ENCODE measurements at regions not wholly inside any gene's neighbourhood (a gene's known extent, or its start where the extent isn't known, plus 50 kb on each side); places are given as distances from the start of the nearest gene placed in this dataset.

DNA sequence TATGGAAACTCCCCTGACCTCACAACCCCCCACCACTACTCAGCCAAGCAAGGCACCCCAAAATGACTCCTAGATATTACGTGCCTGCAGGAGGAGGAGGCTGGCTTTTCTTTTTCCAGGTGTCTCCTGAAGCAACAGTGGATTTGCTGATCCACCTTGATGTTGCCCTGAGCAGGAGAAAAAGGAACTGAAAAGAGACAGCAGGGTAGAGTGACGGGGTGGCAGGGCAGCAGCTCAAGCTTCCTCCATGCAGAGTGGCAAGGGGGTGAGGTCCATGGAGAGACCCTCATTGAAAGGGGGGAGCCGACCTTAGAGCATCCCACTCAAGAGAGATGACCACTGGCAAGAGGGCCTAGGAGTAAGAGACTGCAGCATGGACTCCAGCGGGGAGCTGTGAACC lies 112.0 kb upstream of the SIRPA start:
- no peak for FAIRE-seq

DNA sequence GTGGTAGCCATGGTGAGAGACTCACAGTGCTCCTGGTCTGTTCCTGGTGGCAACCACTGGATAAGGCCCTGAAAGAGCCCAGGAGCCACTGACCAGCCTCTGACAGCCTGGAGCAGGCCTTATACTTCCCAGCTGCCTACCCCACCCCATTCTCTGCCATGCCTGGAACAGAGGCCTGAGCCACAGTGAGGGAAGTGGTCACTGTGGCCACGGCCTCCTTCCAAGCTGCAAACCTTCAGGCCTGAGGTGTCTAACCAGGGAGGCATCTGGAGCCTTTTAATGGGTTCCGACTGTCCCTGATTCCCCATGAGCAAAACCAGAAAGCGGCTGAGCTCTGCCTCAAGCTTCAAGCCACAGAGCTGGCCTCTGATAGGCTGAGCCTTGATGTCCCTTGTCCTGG lies 113.0 kb upstream of the SIRPA start:
- Histone ChIP-seq H3K36me3 (replicated peaks in 1 of 2; ENCODE audit: control insufficient read depth in 1 of 2, insufficient read depth in 2 of 2, low read length in 2 of 2) (no peaks in the 10 kb centered on the region), H3K79me2 (ENCODE audit: insufficient read depth, low read length) (no peaks in the 10 kb centered on the region), H3K9ac (ENCODE audit: insufficient read depth, low read depth, low read length) (no peak overlapping the region), H3K4me1 (ENCODE audit: insufficient read depth, low read length) (peaks cover 4% of the 10 kb centered on the region; the same call in 1 of the 2 replicates), H3K4me2 (ENCODE audit: low read depth, low read length) (no peak overlapping the region), H2AFZ (ENCODE audit: low read length) (no peak overlapping the region), H3K27me3 (ENCODE audit: control insufficient read depth in 1 of 2, insufficient read depth in 2 of 2, low read length in 2 of 2) (no peaks in the 10 kb centered on the region; a peak in 1 of 5 replicates), H3K27ac (ENCODE audit: extremely low read length, insufficient read depth, low read length) (no peak overlapping the region), H3K9me3 (ENCODE audit: low read length) (no peaks in the 10 kb centered on the region), H4K20me1 (ENCODE audit: insufficient read depth, low read length) (no peaks in the 10 kb centered on the region), H3K4me3 (replicated peaks in 1 of 3; ENCODE audit: insufficient read depth in 1 of 3, low read depth in 2 of 3, low read length in 3 of 3) (no peak overlapping the region)
- in situ Hi-C loops (cut with HindIII; ENCODE audit: extremely low pct_ligation_motif_present, low pct_unique_long_range_greater_than_20kb) = no loop called here
- no TSS peak for BruUV-seq (replicated peaks)
- ChIA-PET POLR2A (no interaction called here), CTCF (ENCODE audit: low intra/inter-chr PET ratio, low total read pairs) (no interaction called here)
- DNase-seq (ENCODE audit: low spot score) (no peak), FAIRE-seq (no peak), ATAC-seq (no peak)
- intact Hi-C loops (cut with micrococcal nuclease; ENCODE audit: unreplicated experiment) = no loop called here
- WGBS (ENCODE audit: low lambda C conversion rate) = 55% methylated on average over 3 of the region's 3 CpGs
- no peak for TF ChIP-seq THYN1 (CRISPR knock-in tag; IDR thresholded peaks at IDR 0.05; ENCODE audit: borderline replicate concordance, low read depth)
- TF ChIP-seq ZNF777 (CRISPR knock-in tag; IDR thresholded peaks at IDR 0.05) = no peak
- TF ChIP-seq, protein P1, sequence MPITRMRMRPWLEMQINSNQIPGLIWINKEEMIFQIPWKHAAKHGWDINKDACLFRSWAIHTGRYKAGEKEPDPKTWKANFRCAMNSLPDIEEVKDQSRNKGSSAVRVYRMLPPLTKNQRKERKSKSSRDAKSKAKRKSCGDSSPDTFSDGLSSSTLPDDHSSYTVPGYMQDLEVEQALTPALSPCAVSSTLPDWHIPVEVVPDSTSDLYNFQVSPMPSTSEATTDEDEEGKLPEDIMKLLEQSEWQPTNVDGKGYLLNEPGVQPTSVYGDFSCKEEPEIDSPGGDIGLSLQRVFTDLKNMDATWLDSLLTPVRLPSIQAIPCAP (CRISPR knock-in tag; IDR thresholded peaks at IDR 0.05; ENCODE audit: low read depth) = no peak
- no peak for TF ChIP-seq TEF (CRISPR knock-in tag; IDR thresholded peaks at IDR 0.05)

More for the DNA sequence above, 112.0 kb upstream of the SIRPA start:
- H3K4me2 ChIP-seq (ENCODE audit: low read depth, low read length) = no peak overlapping the region
- CTCF ChIA-PET (ENCODE audit: low intra/inter-chr PET ratio, low total read pairs) = no interaction called here
- TF ChIP-seq ZBTB38 (CRISPR knock-in tag; IDR thresholded peaks at IDR 0.05) = no peak
- TF ChIP-seq KDM3A (CRISPR knock-in tag; IDR thresholded peaks at IDR 0.05; ENCODE audit: low read depth) = no peak
- no peak for TF ChIP-seq JUN (CRISPR knock-in tag; IDR thresholded peaks at IDR 0.05)
- TF ChIP-seq ZNF800 (CRISPR knock-in tag; IDR thresholded peaks at IDR 0.05) = no peak
- TF ChIP-seq SRSF9 (IDR thresholded peaks at IDR 0.05; ENCODE audit: borderline replicate concordance, insufficient read depth, low read depth, low read length, poor library complexity, severe bottlenecking) = no peak
- no peak for TF ChIP-seq ZBTB7A (CRISPR knock-in tag; IDR thresholded peaks at IDR 0.05)
- no peak for TF ChIP-seq KLF11 (CRISPR knock-in tag; IDR thresholded peaks at IDR 0.05)
- TF ChIP-seq MZF1 (CRISPR knock-in tag; IDR thresholded peaks at IDR 0.05; ENCODE audit: borderline replicate concordance) = no peak
- TF ChIP-seq ZSCAN31 (CRISPR knock-in tag; IDR thresholded peaks at IDR 0.05; ENCODE audit: low read depth) = no peak
- no peak overlapping the region for H3K4me3 ChIP-seq (replicated peaks in 1 of 3; ENCODE audit: insufficient read depth in 1 of 3, low read depth in 2 of 3, low read length in 3 of 3)
- H3K27me3 ChIP-seq (ENCODE audit: control insufficient read depth in 1 of 2, insufficient read depth in 2 of 2, low read length in 2 of 2) = no peaks in the 10 kb centered on the region; a peak in 1 of 5 replicates
- 37% methylated on average over 4 of the region's 4 CpGs for WGBS (ENCODE audit: low lambda C conversion rate)
- in situ Hi-C loops (cut with HindIII; ENCODE audit: extremely low pct_ligation_motif_present, low pct_unique_long_range_greater_than_20kb) = no loop called here
- no TSS peak for BruUV-seq (replicated peaks)
- H3K9ac ChIP-seq (ENCODE audit: insufficient read depth, low read depth, low read length) = no peak overlapping the region
- no peak overlapping the region for H2AFZ ChIP-seq (ENCODE audit: low read length)
- intact Hi-C loops (cut with micrococcal nuclease; ENCODE audit: unreplicated experiment) = no loop called here
- no peaks in the 10 kb centered on the region for H3K79me2 ChIP-seq (ENCODE audit: insufficient read depth, low read length)
- DNase-seq (ENCODE audit: low spot score) (no peak), ATAC-seq (no peak)
- no peak overlapping the region for H3K27ac ChIP-seq (ENCODE audit: extremely low read length, insufficient read depth, low read length)
- POLR2A ChIA-PET = no interaction called here
- H3K4me1 ChIP-seq (ENCODE audit: insufficient read depth, low read length) = no peaks in the 10 kb centered on the region
- no peaks in the 10 kb centered on the region for H3K9me3 ChIP-seq (ENCODE audit: low read length)
- no peaks in the 10 kb centered on the region for H3K36me3 ChIP-seq (replicated peaks in 1 of 2; ENCODE audit: control insufficient read depth in 1 of 2, insufficient read depth in 2 of 2, low read length in 2 of 2)
- no peaks in the 10 kb centered on the region for H4K20me1 ChIP-seq (ENCODE audit: insufficient read depth, low read length)

All from HepG2 (cell line).